Smooth muscle cell (in vitro differentiated cells): ENCODE measurements at regions not wholly inside any gene's neighbourhood (a gene's known extent, or its start where the extent isn't known, plus 50 kb on each side); places are given as distances from the start of the nearest gene placed in this dataset.
"Not testable (repeated sequence)": the region's sequence is repeated elsewhere in the genome, so short reads cannot be mapped to it uniquely, and the experiment has no call there.

Experiments used
- DNase-seq: peaks from one replicate; lab custom pipeline; 2025; ENCODE audit not compliant: unreplicated experiment; lab: John Stamatoyannopoulos, UW
- H2AFZ ChIP-seq: fragments of 200-600 bp; sonication (generic); 2 replicates; pipeline ENCODE4 v1.6.0; 2016; ENCODE audit warnings: antibody characterized with exemption, low read depth, mild to moderate bottlenecking
- H3F3A ChIP-seq: fragments of 200-600 bp; sonication (generic); 2 replicates; pipeline ENCODE4 v1.6.0; 2017; ENCODE audit warnings: antibody characterized with exemption, low read depth
- H3K27ac ChIP-seq: fragments of 200-600 bp; sonication (generic); 2 replicates; pipeline ENCODE4 v1.5.1; 2016; ENCODE audit warnings: low read depth, mild to moderate bottlenecking
- H3K27me3 ChIP-seq: fragments of 200-600 bp; sonication (generic); 2 replicates; pipeline ENCODE4 v1.6.1; 2016; ENCODE audit warnings: low read depth, mild to moderate bottlenecking
- H3K36me3 ChIP-seq: fragments of 200-600 bp; sonication (generic); 2 replicates; pipeline ENCODE4 v1.5.1; 2016; ENCODE audit warnings: low read depth
- H3K4me1 ChIP-seq: fragments of 200-600 bp; sonication (generic); 2 replicates; pipeline ENCODE4 v1.5.1; 2016; ENCODE audit warnings: low read depth
- H3K4me2 ChIP-seq: fragments of 200-600 bp; sonication (generic); 2 replicates; pipeline ENCODE4 v1.6.0; 2016; ENCODE audit warnings: mild to moderate bottlenecking
- H3K4me3 ChIP-seq: fragments of 200-600 bp; sonication (generic); 2 replicates; pipeline ENCODE4 v1.5.1; 2016; ENCODE audit warnings: mild to moderate bottlenecking
- H3K79me2 ChIP-seq: fragments of 200-600 bp; sonication (generic); 2 replicates; pipeline ENCODE4 v1.6.0; 2016; ENCODE audit warnings: low read depth, mild to moderate bottlenecking
- H3K9ac ChIP-seq: fragments of 200-600 bp; sonication (generic); 2 replicates; pipeline ENCODE4 v1.6.0; 2016; ENCODE audit warnings: low read depth
- H3K9me3 ChIP-seq: fragments of 200-600 bp; sonication (generic); replicated peaks from 2 replicates; pipeline ENCODE4 v1.5.1; 2016; ENCODE audit warnings: low read depth
- H4K20me1 ChIP-seq: fragments of 200-600 bp; sonication (generic); 2 replicates; pipeline ENCODE4 v1.6.0; 2016; ENCODE audit warnings: low read depth
- CTCF ChIP-seq: fragments of 200-600 bp; sonication (generic); IDR thresholded peaks from 2 replicates; pipeline ENCODE4 v1.5.1; 2017; ENCODE audit warnings: borderline replicate concordance, mild to moderate bottlenecking, antibody characterized with exemption; ENCODE audit not compliant: insufficient read depth, poor library complexity, severe bottlenecking
- WGBS: methylation state at CpG from one replicate; pipeline ENCODE4 v1.1.7; 2016; ENCODE audit warnings: low lambda C conversion rate; 5-methylcytosine and 5-hydroxymethylcytosine counted together

GRCh38 chr7:13724977-13725566 is 264.4 kb downstream of the ETV1 start:
- DNase-seq = no peak
- TF ChIP-seq CTCF = no peak
- Histone ChIP-seq H3K36me3 (no peaks in the 10 kb centered on the region), H3K9me3 (no peaks in the 10 kb centered on the region), H3K4me3 (no peak overlapping the region), H3K4me2 (no peak overlapping the region), H3F3A (no peaks in the 10 kb centered on the region), H2AFZ (no peak overlapping the region), H3K27me3 (no peaks in the 10 kb centered on the region), H3K27ac (no peak overlapping the region), H3K9ac (no peak overlapping the region), H4K20me1 (no peaks in the 10 kb centered on the region), H3K79me2 (no peaks in the 10 kb centered on the region), H3K4me1 (no peaks in the 10 kb centered on the region)
- WGBS = 77% methylated on average over 6 of the region's 6 CpGs

DNA sequence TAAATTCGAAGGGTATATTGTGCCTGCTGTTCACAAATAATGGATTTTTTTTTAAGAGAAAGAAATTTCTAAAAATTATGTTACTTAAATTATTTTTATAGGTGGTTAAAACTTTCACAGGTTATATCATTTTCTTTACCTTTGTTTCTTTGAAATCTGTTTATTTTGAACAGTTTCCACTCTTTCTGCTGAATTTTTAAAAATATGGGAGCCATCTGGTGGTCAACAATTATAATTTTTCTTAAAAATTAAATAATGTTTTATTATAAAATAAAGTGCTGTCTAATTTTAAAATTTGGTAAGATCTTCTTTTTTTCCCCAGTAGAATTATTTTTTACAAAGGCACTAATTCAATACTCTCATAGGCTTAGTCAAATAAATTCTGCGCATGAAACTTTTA is 263.9 kb downstream of the ETV1 start:
- TF ChIP-seq CTCF = peak; percentile 25
- no peaks in the 10 kb centered on the region for H3K27me3 ChIP-seq
- no peaks in the 10 kb centered on the region for H3K9me3 ChIP-seq
- H3K36me3 ChIP-seq = no peaks in the 10 kb centered on the region
- DNase-seq = no peak
- H3K9ac ChIP-seq = no peak overlapping the region
- 94% methylated on average over 2 of the region's 2 CpGs for WGBS
- no peak overlapping the region for H3K4me2 ChIP-seq
- no peaks in the 10 kb centered on the region for H3F3A ChIP-seq
- no peaks in the 10 kb centered on the region for H3K4me1 ChIP-seq
- no peak overlapping the region for H3K4me3 ChIP-seq
- H3K79me2 ChIP-seq = no peaks in the 10 kb centered on the region
- H2AFZ ChIP-seq = no peak overlapping the region
- H4K20me1 ChIP-seq = no peaks in the 10 kb centered on the region
- H3K27ac ChIP-seq = no peak overlapping the region

DNA sequence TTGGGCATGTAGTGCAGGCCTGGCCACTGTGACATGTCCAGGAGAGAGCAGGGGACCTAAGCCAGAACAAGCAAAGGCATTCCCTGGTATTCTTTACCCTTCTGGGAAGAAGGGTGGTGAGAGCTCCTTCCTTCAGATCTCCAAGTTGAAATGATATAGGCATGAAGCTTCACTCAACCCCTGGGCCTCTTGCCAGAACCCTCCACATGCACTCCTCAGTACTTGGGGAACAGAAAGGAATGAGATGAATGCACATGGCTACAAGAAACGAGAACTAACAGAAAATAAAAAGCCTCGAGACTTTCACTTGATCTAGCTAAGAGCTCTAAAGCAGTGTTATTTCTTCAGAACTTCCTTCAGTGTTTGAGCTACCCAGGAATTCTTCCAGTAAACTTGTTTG is 262.2 kb downstream of the ETV1 start:
- H3K27ac ChIP-seq = no peak overlapping the region
- no peaks in the 10 kb centered on the region for H3K36me3 ChIP-seq
- no peak overlapping the region for H3K9ac ChIP-seq
- H3F3A ChIP-seq = no peaks in the 10 kb centered on the region
- no peak for DNase-seq
- H2AFZ ChIP-seq = no peak overlapping the region
- no peaks in the 10 kb centered on the region for H3K79me2 ChIP-seq
- WGBS = 95% methylated on average over 2 of the region's 2 CpGs
- H3K27me3 ChIP-seq = no peaks in the 10 kb centered on the region
- TF ChIP-seq CTCF = no peak
- H3K4me2 ChIP-seq = no peak overlapping the region
- no peaks in the 10 kb centered on the region for H3K4me1 ChIP-seq
- no peaks in the 10 kb centered on the region for H3K9me3 ChIP-seq
- H4K20me1 ChIP-seq = no peaks in the 10 kb centered on the region
- no peak overlapping the region for H3K4me3 ChIP-seq

DNA sequence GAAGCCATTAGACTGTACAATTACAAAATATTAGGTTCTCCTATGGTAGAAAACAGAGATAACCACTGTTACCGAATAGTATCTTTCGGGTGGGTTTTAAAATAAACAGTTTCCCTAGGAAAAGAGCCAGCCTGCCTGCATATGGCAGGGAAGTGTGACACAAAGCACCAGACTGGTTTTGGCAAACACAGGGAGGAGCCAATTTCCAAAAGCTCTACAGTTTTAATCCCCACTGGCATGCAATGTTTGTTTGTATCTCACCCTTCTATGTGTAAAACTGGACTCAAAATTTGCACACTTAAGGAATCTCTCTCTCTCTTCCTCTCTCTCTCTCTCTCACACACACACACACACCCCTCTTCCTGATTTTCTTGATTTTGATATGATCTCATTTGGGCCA is 261.7 kb downstream of the ETV1 start:
- Histone ChIP-seq H4K20me1 (no peaks in the 10 kb centered on the region), H3K4me1 (no peaks in the 10 kb centered on the region), H3K27me3 (no peaks in the 10 kb centered on the region), H3K9ac (no peak overlapping the region), H3K36me3 (no peaks in the 10 kb centered on the region), H3F3A (no peaks in the 10 kb centered on the region), H3K79me2 (no peaks in the 10 kb centered on the region), H3K4me3 (no peak overlapping the region), H3K4me2 (no peak overlapping the region), H3K9me3 (no peaks in the 10 kb centered on the region), H2AFZ (no peak overlapping the region), H3K27ac (no peak overlapping the region)
- WGBS = 85% methylated on average over 2 of the region's 2 CpGs
- no peak for DNase-seq
- TF ChIP-seq CTCF = no peak

DNA sequence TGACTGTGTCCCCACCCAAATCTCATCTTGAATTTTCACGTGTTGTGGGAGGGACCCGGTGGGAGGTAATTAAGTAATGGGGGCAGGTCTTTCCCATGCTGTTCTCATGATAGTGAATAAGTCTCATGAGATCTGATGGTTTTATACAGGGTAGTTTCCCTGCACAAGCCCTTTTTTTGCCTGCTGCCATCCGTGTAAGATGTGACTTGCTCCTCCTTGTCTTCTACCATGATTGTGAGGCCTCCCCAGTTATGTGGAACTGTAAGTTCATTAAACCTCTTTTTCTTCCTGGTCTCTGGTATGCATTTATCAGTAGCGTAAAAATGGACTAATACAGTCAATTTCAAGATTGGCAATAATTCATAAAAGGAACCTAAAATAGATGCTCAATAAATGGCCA is 261.0 kb downstream of the ETV1 start:
- WGBS = 93% methylated on average over 4 of the region's 4 CpGs
- H3K36me3 ChIP-seq, H3K9me3 ChIP-seq, H3K27ac ChIP-seq, H3K27me3 ChIP-seq, H4K20me1 ChIP-seq, DNase-seq, H2AFZ ChIP-seq, H3K4me3 ChIP-seq, H3K9ac ChIP-seq, H3K4me2 ChIP-seq, H3K4me1 ChIP-seq, H3F3A ChIP-seq, H3K79me2 ChIP-seq: not testable (repeated sequence)
